T-cell (primary cell): ENCODE measurements at regions not wholly inside any gene's neighbourhood (a gene's known extent, or its start where the extent isn't known, plus 50 kb on each side); places are given as distances from the start of the nearest gene placed in this dataset.

ENCODE experiments used
- ATAC-seq, 4 experiments: fragments of 200-7000 bp in 3 of 4; fragments of 150-1000 bp in 1 of 4; cut with Tn5 transposase; replicated peaks in 1 of 4; 1 replicate in 3 of 4; 2 replicates in 1 of 4; pipeline ENCODE4 v1.10.0; 2021; ENCODE audit warnings: moderate library complexity in 3 of 4, mild to moderate bottlenecking in 2 of 4, moderate number of reproducible peaks in 1 of 4
- CTCF ChIA-PET, 2 donors: fragments of 300-600 bp; sonication (Branson Sonifier 250); formaldehyde crosslinking; loops; one replicate each; lab custom pipeline; 2022; ENCODE audit warnings: antibody characterized with exemption in 2 of 2; lab: Charles Lee
- POLR2A ChIA-PET, 2 donors: fragments of 300-600 bp; sonication (Branson Sonifier 250); formaldehyde crosslinking; loops; one replicate each; lab custom pipeline; 2022; ENCODE audit warnings: antibody characterized with exemption in 2 of 2; lab: Charles Lee
- DNase-seq, 35 experiments: peaks; one replicate each; pipeline versions ENCODE4 v3.0.0 to v3.0.0-alpha.2; 2013 to 2023
- H3K27ac ChIP-seq: one replicate; pipeline ENCODE4 v1.5.1; 2013; ENCODE audit warnings: low read length
- H3K27me3 ChIP-seq, 2 experiments: replicated peaks in 1 of 2; 1 replicate in 1 of 2; 2 replicates in 1 of 2; pipeline versions ENCODE4 v1.6.1 to v1.7.0; 2013; ENCODE audit warnings: low read length in 1 of 2, mixed read lengths in 1 of 2; ENCODE audit not compliant: control insufficient read depth in 2 of 2, insufficient read depth in 2 of 2; ENCODE audit errors: extremely low read depth in 1 of 2
- H3K36me3 ChIP-seq, 2 donors: 1 replicate in 1 of 2; 2 replicates in 1 of 2; pipeline versions ENCODE4 v1.6.1 to v1.7.0; 2013; ENCODE audit warnings: low read length in 1 of 2; ENCODE audit not compliant: control insufficient read depth in 2 of 2, insufficient read depth in 1 of 2; ENCODE audit errors: extremely low read depth in 1 of 2
- H3K4me1 ChIP-seq, 2 experiments: 1 replicate in 1 of 2; 2 replicates in 1 of 2; pipeline versions ENCODE4 v1.6.1 to v1.7.0; 2013; ENCODE audit warnings: low read length in 2 of 2, mixed read lengths in 1 of 2; ENCODE audit not compliant: insufficient read depth in 2 of 2, control insufficient read depth in 1 of 2; ENCODE audit errors: extremely low read depth in 1 of 2
- H3K4me3 ChIP-seq, 2 donors: 1 replicate in 1 of 2; 2 replicates in 1 of 2; pipeline versions ENCODE4 v1.5.1 to v1.7.0; 2013; ENCODE audit warnings: mild to moderate bottlenecking in 2 of 2, low read length in 1 of 2, moderate library complexity in 1 of 2; ENCODE audit not compliant: control insufficient read depth in 1 of 2; ENCODE audit errors: extremely low read depth in 1 of 2
- H3K9me3 ChIP-seq: 2 replicates; pipeline ENCODE4 v1.7.0; 2013
- H3K27ac Mint-ChIP-seq, 2 donors: one replicate each; pipeline ENCODE4 v1.8.0; 2020 to 2021; ENCODE audit warnings: mild to moderate bottlenecking in 2 of 2, mixed read lengths in 2 of 2
- H3K27me3 Mint-ChIP-seq, 2 donors: one replicate each; pipeline ENCODE4 v1.8.0; 2021 to 2022; ENCODE audit warnings: mixed read lengths in 2 of 2
- H3K36me3 Mint-ChIP-seq: one replicate; pipeline ENCODE4 v1.8.0; 2021; ENCODE audit warnings: mixed read lengths
- H3K4me1 Mint-ChIP-seq, 3 donors: one replicate each; pipeline ENCODE4 v1.8.0; 2020 to 2022; ENCODE audit warnings: mixed read lengths in 3 of 3, mild to moderate bottlenecking in 1 of 3
- H3K4me3 Mint-ChIP-seq, 3 donors: one replicate each; pipeline ENCODE4 v1.8.0; 2020 to 2022; ENCODE audit warnings: mild to moderate bottlenecking in 3 of 3, mixed read lengths in 3 of 3, moderate library complexity in 3 of 3
- H3K9me3 Mint-ChIP-seq, 3 donors: one replicate each; pipeline ENCODE4 v1.8.0; 2020 to 2022; ENCODE audit warnings: mixed read lengths in 3 of 3
- WGBS: methylation state at CpG from one replicate; pipeline ENCODE4 v1.1.5; 2013; ENCODE audit warnings: missing lambda C conversion rate; ENCODE audit not compliant: insufficient coverage; 5-methylcytosine and 5-hydroxymethylcytosine counted together

DNA sequence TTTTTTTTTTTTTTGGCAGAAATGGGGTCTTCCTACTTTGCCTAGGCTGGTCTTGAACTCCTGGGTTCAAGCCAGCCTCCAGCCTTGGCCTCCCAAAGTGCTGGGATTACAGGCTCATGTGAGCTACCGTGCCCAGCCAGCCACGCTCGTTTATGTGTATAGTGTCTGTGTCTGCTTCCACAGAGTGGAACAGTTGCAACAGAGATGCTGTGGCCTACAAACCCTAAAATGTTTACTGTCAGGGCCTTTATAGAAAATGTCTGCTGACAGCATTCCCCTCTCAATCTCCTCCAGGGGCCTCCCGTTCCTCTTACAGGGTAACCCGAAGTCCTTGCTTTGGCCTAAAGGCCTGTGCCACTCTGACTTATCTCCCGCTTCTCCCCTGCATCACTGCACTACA lies 87.6 kb upstream of the LEP start:
- H3K27ac Mint-ChIP-seq: no peak overlapping the region
- 70% methylated on average over 4 of the region's 6 CpGs for WGBS
- no peak overlapping the region for H3K4me3 ChIP-seq
- ChIA-PET POLR2A (interaction anchor here in 1 of 2 donors (0.6 kb wide), 1 partner anchor 129 kb away, joined by 4 read pairs; no protein-coding TSS in a partner anchor), CTCF (no interaction called here)
- no peaks in the 10 kb centered on the region for H3K9me3 ChIP-seq
- H3K27me3 ChIP-seq: peaks cover 3 to 6% of the 10 kb centered on the region in 2 experiments
- H3K36me3 ChIP-seq: no peaks in the 10 kb centered on the region
- H3K36me3 Mint-ChIP-seq: no peaks in the 10 kb centered on the region
- H3K27me3 Mint-ChIP-seq: peaks cover 23 to 24% of the 10 kb centered on the region in 2 donors
- H3K4me1 Mint-ChIP-seq: no peaks in the 10 kb centered on the region
- no peaks in the 10 kb centered on the region for H3K9me3 Mint-ChIP-seq
- no peak for ATAC-seq
- H3K27ac ChIP-seq: no peak overlapping the region
- no peak overlapping the region for H3K4me3 Mint-ChIP-seq
- no peaks in the 10 kb centered on the region for H3K4me1 ChIP-seq
- DNase-seq: no peak

DNA sequence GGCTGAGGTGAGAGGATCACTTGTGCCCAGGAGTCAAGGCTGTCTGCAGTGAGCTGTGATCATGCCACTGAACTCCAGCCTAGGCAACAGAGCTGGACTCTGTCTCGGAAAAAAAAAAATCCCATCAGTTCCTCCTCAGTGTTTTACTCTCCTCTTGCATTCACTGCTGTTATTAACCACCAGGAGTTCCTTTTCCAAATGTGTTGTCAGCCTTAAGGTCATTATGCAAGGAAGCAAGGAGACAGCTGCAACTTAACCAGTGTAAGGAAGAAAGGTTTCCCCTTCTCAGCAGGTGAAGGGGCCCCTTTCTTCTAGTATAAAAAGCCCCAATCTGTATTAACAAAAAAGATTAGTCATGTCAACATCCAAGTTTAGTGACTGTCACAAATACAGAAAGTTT lies 86.6 kb upstream of the LEP start:
- no peaks in the 10 kb centered on the region for H3K36me3 ChIP-seq
- Mint-ChIP-seq H3K9me3 (no peaks in the 10 kb centered on the region), H3K36me3 (no peaks in the 10 kb centered on the region), H3K27ac (no peak overlapping the region), H3K4me1 (no peaks in the 10 kb centered on the region), H3K4me3 (no peak overlapping the region), H3K27me3 (peaks cover 24 to 28% of the 10 kb centered on the region in 2 donors)
- no peak for ATAC-seq
- WGBS: 100% methylated on average over 1 of the region's 1 CpG
- DNase-seq: no peak
- no peaks in the 10 kb centered on the region for H3K9me3 ChIP-seq
- H3K4me1 ChIP-seq: no peaks in the 10 kb centered on the region
- ChIA-PET CTCF (interaction anchor here in 1 of 2 donors (0.6 kb wide), 1 partner anchor 1028 kb away, joined by 5 read pairs; no protein-coding TSS in a partner anchor), POLR2A (no interaction called here)
- H3K27me3 ChIP-seq: peaks cover 0 to 11% of the 10 kb centered on the region in 2 experiments
- no peak overlapping the region for H3K4me3 ChIP-seq
- no peak overlapping the region for H3K27ac ChIP-seq

DNA sequence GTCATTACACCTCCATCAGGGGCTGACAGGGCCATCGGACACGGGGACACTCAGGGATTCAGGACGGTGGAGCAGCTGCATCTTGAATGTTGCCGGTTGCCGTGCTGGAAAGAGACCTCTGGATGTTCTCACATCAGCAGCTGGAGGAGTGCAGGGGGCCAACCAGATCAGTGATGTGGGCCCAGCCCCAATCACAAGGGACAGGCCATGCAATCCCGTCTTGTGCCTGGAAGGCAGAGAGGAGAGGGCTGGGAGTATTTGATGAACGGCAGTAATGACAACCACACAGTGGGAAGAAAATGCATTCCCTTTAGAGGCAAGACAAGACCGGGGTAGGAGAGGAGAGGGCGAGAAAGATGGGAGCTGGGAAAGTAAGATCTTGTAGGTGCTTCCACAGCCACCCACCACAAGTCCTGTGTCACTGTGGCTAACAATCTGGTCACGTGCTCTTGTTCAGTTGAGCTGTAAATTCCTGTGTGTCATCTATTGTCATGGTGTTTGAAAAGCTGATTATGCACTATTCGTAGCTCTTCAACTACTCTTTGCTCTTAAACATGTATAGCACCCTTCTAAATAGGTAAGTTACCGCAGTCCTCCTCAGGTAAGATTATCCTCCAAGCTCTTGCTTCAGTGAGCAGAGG lies 85.9 kb upstream of the LEP start:
- ATAC-seq: no peak
- no peaks in the 10 kb centered on the region for H3K36me3 Mint-ChIP-seq
- Histone ChIP-seq H3K4me3 (no peak overlapping the region), H3K36me3 (no peaks in the 10 kb centered on the region), H3K27ac (no peak overlapping the region), H3K9me3 (no peaks in the 10 kb centered on the region), H3K4me1 (no peaks in the 10 kb centered on the region), H3K27me3 (peaks cover 0 to 10% of the 10 kb centered on the region in 2 experiments)
- no peak overlapping the region for H3K27ac Mint-ChIP-seq
- no peak for DNase-seq
- no peaks in the 10 kb centered on the region for H3K4me1 Mint-ChIP-seq
- peaks cover 23 to 25% of the 10 kb centered on the region in 2 donors for H3K27me3 Mint-ChIP-seq
- no peak overlapping the region for H3K4me3 Mint-ChIP-seq
- ChIA-PET POLR2A (interaction anchor here in 1 of 2 donors (0.6 to 0.7 kb wide), 2 partner anchors 128 to 435 kb away, joined by 3 to 9 read pairs; no protein-coding TSS in a partner anchor), CTCF (interaction anchor here in 1 of 2 donors (0.6 kb wide), 1 partner anchor 1027 kb away, joined by 5 read pairs; no protein-coding TSS in a partner anchor)
- no peaks in the 10 kb centered on the region for H3K9me3 Mint-ChIP-seq
- WGBS: 92% methylated on average over 6 of the region's 12 CpGs

DNA sequence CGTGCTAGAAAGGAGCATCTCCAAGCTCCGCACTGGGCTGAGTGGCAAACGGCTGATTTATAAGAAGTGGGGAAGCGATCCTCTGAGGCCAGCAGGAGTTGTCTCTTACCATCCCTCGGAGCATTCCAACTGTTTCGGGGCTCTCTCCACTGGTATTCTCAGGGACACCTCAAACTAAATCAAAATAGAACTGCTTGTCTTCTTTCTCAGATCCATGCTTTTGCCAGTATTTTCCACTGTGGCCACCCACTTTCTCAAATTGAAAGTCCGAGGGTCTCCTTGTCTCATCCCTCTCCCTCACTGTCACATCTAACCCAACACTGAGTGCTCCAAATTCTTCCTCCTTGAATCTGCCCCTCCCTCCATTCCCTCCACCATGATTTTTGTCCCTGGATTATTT lies 83.2 kb upstream of the LEP start:
- CTCF ChIA-PET: no interaction called here
- H3K36me3 Mint-ChIP-seq: no peaks in the 10 kb centered on the region
- Histone ChIP-seq H3K4me3 (no peak overlapping the region), H3K9me3 (no peaks in the 10 kb centered on the region), H3K27ac (no peak overlapping the region), H3K4me1 (no peaks in the 10 kb centered on the region), H3K27me3 (peaks cover 3 to 19% of the 10 kb centered on the region in 2 experiments), H3K36me3 (no peaks in the 10 kb centered on the region)
- no peaks in the 10 kb centered on the region for H3K4me1 Mint-ChIP-seq
- H3K27me3 Mint-ChIP-seq: peaks cover 23 to 30% of the 10 kb centered on the region in 2 donors
- H3K27ac Mint-ChIP-seq: no peak overlapping the region
- no peak for ATAC-seq
- POLR2A ChIA-PET: no interaction called here
- DNase-seq: no peak
- peaks cover 0 to 4% (median 0%) of the 10 kb centered on the region in 3 donors for H3K9me3 Mint-ChIP-seq
- H3K4me3 Mint-ChIP-seq: no peak overlapping the region
- WGBS: 94% methylated on average over 3 of the region's 7 CpGs

DNA sequence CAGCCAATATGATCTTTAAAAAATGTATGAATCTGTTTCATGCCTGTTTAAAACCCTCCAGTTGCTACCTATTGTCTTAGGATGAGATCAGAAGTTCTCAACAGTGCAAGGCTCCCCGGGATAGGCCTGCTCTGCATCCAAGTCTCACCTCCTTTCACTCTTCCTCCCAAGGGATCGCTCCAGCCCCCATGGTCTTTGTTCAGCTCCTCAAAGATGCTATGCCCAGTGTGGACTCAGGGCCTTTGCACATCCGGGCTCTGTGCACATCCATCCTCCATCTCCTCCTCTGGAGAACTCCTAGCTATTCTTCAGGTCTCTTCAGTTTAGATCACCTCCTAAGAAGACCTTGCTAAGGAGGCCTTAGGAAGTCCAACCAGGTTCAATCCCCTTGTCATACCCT lies 82.7 kb upstream of the LEP start:
- DNase-seq (no peak), ATAC-seq (no peak)
- no peak overlapping the region for H3K27ac Mint-ChIP-seq
- no peaks in the 10 kb centered on the region for H3K36me3 Mint-ChIP-seq
- H3K4me3 ChIP-seq: no peak overlapping the region
- H3K27me3 ChIP-seq: peaks cover 5 to 23% of the 10 kb centered on the region in 2 experiments
- peaks cover 28 to 34% of the 10 kb centered on the region in 2 donors for H3K27me3 Mint-ChIP-seq
- peaks cover 0 to 4% (median 0%) of the 10 kb centered on the region in 3 donors for H3K9me3 Mint-ChIP-seq
- H3K4me1 Mint-ChIP-seq: no peaks in the 10 kb centered on the region
- ChIA-PET POLR2A (no interaction called here), CTCF (no interaction called here)
- no peaks in the 10 kb centered on the region for H3K4me1 ChIP-seq
- H3K36me3 ChIP-seq: no peaks in the 10 kb centered on the region
- 82% methylated on average over 3 of the region's 3 CpGs for WGBS
- H3K4me3 Mint-ChIP-seq: no peak overlapping the region
- no peak overlapping the region for H3K27ac ChIP-seq
- no peaks in the 10 kb centered on the region for H3K9me3 ChIP-seq

DNA sequence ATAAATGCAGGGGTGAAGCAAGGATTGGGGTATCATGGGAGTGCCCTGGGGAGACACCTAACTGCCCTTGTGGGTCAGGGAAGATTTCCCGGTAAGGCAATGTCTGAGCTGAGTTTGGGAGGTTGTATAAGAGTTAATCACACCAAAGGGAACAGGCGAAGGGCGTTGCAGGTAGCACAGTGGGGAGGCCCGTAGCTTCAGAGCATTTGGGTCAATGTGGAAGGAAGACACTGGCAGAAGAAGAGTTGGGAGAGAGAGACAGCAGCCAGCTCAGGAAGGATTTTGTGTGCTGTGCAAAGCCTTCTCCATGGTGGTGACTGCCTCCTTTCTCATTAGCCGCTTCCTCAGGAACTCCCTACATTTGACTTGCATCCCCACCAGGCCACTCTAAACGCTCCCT lies 80.8 kb upstream of the LEP start:
- Histone ChIP-seq H3K9me3 (no peaks in the 10 kb centered on the region), H3K27me3 (peaks cover 10 to 42% of the 10 kb centered on the region in 2 experiments), H3K4me3 (no peak overlapping the region), H3K4me1 (no peaks in the 10 kb centered on the region), H3K27ac (no peak overlapping the region), H3K36me3 (no peaks in the 10 kb centered on the region)
- POLR2A ChIA-PET: no interaction called here
- CTCF ChIA-PET: no interaction called here
- peaks cover 0 to 4% (median 0%) of the 10 kb centered on the region in 3 donors for H3K9me3 Mint-ChIP-seq
- ATAC-seq: no peak
- no peak for DNase-seq
- H3K27me3 Mint-ChIP-seq: peaks cover 44 to 51% of the 10 kb centered on the region in 2 donors
- 68% methylated on average over 4 of the region's 6 CpGs for WGBS
- H3K27ac Mint-ChIP-seq: no peak overlapping the region
- H3K4me1 Mint-ChIP-seq: peaks cover 3% of the 10 kb centered on the region in 3 donors
- no peak overlapping the region for H3K4me3 Mint-ChIP-seq
- no peaks in the 10 kb centered on the region for H3K36me3 Mint-ChIP-seq
